Uterus (tissue), 2 donors: ENCODE measurements at regions not wholly inside any gene's neighbourhood (a gene's known extent, or its start where the extent isn't known, plus 50 kb on each side); places are given as distances from the start of the nearest gene placed in this dataset.
"Not testable (repeated sequence)": the region's sequence is repeated elsewhere in the genome, so short reads cannot be mapped to it uniquely, and the experiment has no call there.

Experiments
- CTCF ChIP-seq, 4 experiments: fragments of 200-600 bp in 2 of 4; fragments of 450-650 bp in 2 of 4; sonication (generic) in 2 of 4; IDR thresholded peaks; one replicate each; pipeline ENCODE4 v1.5.1; 2016 to 2019; ENCODE audit warnings: antibody characterized with exemption in 4 of 4, mild to moderate bottlenecking in 2 of 4, moderate library complexity in 1 of 4
- POLR2A ChIP-seq, 2 donors: fragments of 450-650 bp; IDR thresholded peaks; one replicate each; pipeline ENCODE4 v1.6.1; 2016; ENCODE audit warnings: antibody characterized with exemption in 2 of 2, mild to moderate bottlenecking in 1 of 2, moderate library complexity in 1 of 2

- not testable (repeated sequence) for TF ChIP-seq POLR2A, CTCF (IDR thresholded peaks at IDR 0.05)
Observed at GRCh38 chr17:30631651-30632050, 154.4 kb downstream of the GOSR1 start.
